HepG2 (cell line): ENCODE measurements at regions not wholly inside any gene's neighbourhood (a gene's known extent, or its start where the extent isn't known, plus 50 kb on each side); places are given as distances from the start of the nearest gene placed in this dataset.

Source experiments
- ATAC-seq: fragments of 200-7000 bp; cut with Tn5 transposase; 3 replicates; pipeline ENCODE4 v1.9.1; 2020; ENCODE audit warnings: mild to moderate bottlenecking, moderate library complexity
- BruUV-seq: library from RNA; stranded (reverse); fragments of 400-500 nt; replicated peaks from 2 replicates; lab custom pipeline; 2021; lab: Mats Ljungman, UMichigan
- CTCF ChIA-PET: fragments of 300-600 bp; formaldehyde crosslinking; extraction: SDS; loops from one replicate; lab custom pipeline; 2021; ENCODE audit warnings: low total read pairs, inconsistent platforms, low intra/inter-chr PET ratio; lab: Yijun Ruan, JAX
- POLR2A ChIA-PET: fragments of 350-600 bp; sonication (Branson Sonifier 250); formaldehyde crosslinking; loops from one replicate; lab custom pipeline; 2020; ENCODE audit warnings: antibody characterized with exemption, inconsistent platforms; lab: Yijun Ruan, JAX
- DNase-seq: peaks from one replicate; pipeline ENCODE4 v3.0.0-alpha.2; 2015; ENCODE audit warnings: low spot score
- FAIRE-seq: peaks from 3 replicates; lab custom pipeline; 2011; peaks lifted over from hg19 to GRCh38; lab: Jason Lieb, UNC
- H2AFZ ChIP-seq: one replicate; pipeline ENCODE4 v1.6.1; 2011; ENCODE audit warnings: low read length, inconsistent platforms
- H3K27ac ChIP-seq: fragments of 300-600 bp; 3 replicates; pipeline ENCODE4 v1.8.0; 2011; ENCODE audit warnings: mixed run types, mild to moderate bottlenecking, mixed read lengths, low read length, inconsistent platforms; ENCODE audit not compliant: insufficient read depth; ENCODE audit errors: extremely low read length
- H3K27me3 ChIP-seq, 2 experiments: fragments of 200-600 bp in 1 of 2; 2 replicates in 1 of 2; 3 replicates in 1 of 2; pipeline versions ENCODE4 v1.6.0 to v1.8.0; 2011; ENCODE audit warnings: low read length in 2 of 2, mild to moderate bottlenecking in 2 of 2, moderate library complexity in 2 of 2, inconsistent platforms in 1 of 2; ENCODE audit not compliant: insufficient read depth in 2 of 2, control insufficient read depth in 1 of 2
- H3K36me3 ChIP-seq, 2 experiments: fragments of 200-600 bp in 1 of 2; replicated peaks in 1 of 2; 2 replicates in 1 of 2; 3 replicates in 1 of 2; pipeline versions ENCODE4 v1.5.1 to v1.8.0; 2011; ENCODE audit warnings: low read length in 2 of 2, inconsistent platforms in 1 of 2; ENCODE audit not compliant: insufficient read depth in 2 of 2, control insufficient read depth in 1 of 2
- H3K4me1 ChIP-seq: 2 replicates; pipeline ENCODE4 v1.5.1; 2012; ENCODE audit warnings: low read length, inconsistent platforms; ENCODE audit not compliant: insufficient read depth
- H3K4me2 ChIP-seq: 2 replicates; pipeline ENCODE4 v1.6.0; 2011; ENCODE audit warnings: low read depth, low read length, inconsistent platforms
- H3K4me3 ChIP-seq, 3 experiments: fragments of 200-600 bp in 1 of 3; sonication (generic), shearing (Covaris generic) in 1 of 3; replicated peaks in 1 of 3; 2 replicates each; pipeline ENCODE4 v1.5.1; 2011 to 2016; ENCODE audit warnings: low read length in 3 of 3, inconsistent platforms in 2 of 3, low read depth in 2 of 3, mild to moderate bottlenecking in 2 of 3, control low read depth in 1 of 3, mixed read lengths in 1 of 3; ENCODE audit not compliant: insufficient read depth in 1 of 3
- H3K79me2 ChIP-seq: one replicate; pipeline ENCODE4 v1.6.1; 2011; ENCODE audit warnings: low read length, inconsistent platforms; ENCODE audit not compliant: insufficient read depth
- H3K9ac ChIP-seq: 2 replicates; pipeline ENCODE4 v1.6.0; 2011; ENCODE audit warnings: mild to moderate bottlenecking, low read depth, low read length, inconsistent platforms; ENCODE audit not compliant: insufficient read depth
- H3K9me3 ChIP-seq: 2 replicates; pipeline ENCODE4 v1.5.1; 2012; ENCODE audit warnings: mild to moderate bottlenecking, low read length
- H4K20me1 ChIP-seq: 2 replicates; pipeline ENCODE4 v1.6.0; 2011; ENCODE audit warnings: inconsistent platforms, mild to moderate bottlenecking, low read length, moderate library complexity; ENCODE audit not compliant: insufficient read depth
- ARNT ChIP-seq: fragments of 450-650 bp; IDR thresholded peaks from 2 replicates; pipeline ENCODE4 v1.6.1; 2017
- BHLHE40 ChIP-seq: IDR thresholded peaks from 2 replicates; pipeline ENCODE4 v1.6.1; 2011; ENCODE audit warnings: low read length, improper control_type of control experiment
- BORCS8-MEF2B ChIP-seq: sonication (generic); formaldehyde crosslinking; IDR thresholded peaks from 2 replicates; pipeline ENCODE4 v1.8.0; 2022; ENCODE audit warnings: mild to moderate bottlenecking, missing genetic modification reagents
- GPN1 ChIP-seq: sonication (generic); formaldehyde crosslinking; IDR thresholded peaks from 2 replicates; pipeline ENCODE4 v1.5.1; 2020; ENCODE audit warnings: missing genetic modification reagents, borderline replicate concordance
- PHF5A ChIP-seq: IDR thresholded peaks from one replicate; pipeline ENCODE4 v1.6.1; 2018; ENCODE audit warnings: low read depth, missing genetic modification reagents; ENCODE audit not compliant: unreplicated experiment
- POLR2AphosphoS5 ChIP-seq: IDR thresholded peaks from 2 replicates; pipeline ENCODE4 v1.6.1; 2012; ENCODE audit warnings: low read depth, low read length
- TRIM24 ChIP-seq: sonication (generic); formaldehyde crosslinking; IDR thresholded peaks from 2 replicates; pipeline ENCODE4 v1.8.0; 2022; ENCODE audit warnings: mild to moderate bottlenecking, missing genetic modification reagents
- ZFX ChIP-seq: sonication (generic); formaldehyde crosslinking; IDR thresholded peaks from 2 replicates; pipeline ENCODE4 v1.4.0; 2020; ENCODE audit warnings: mild to moderate bottlenecking, low read depth, missing genetic modification reagents, moderate library complexity
- ZNF136 ChIP-seq: sonication (generic); formaldehyde crosslinking; IDR thresholded peaks from 2 replicates; pipeline ENCODE4 v1.8.1; 2022; ENCODE audit warnings: low read depth, mild to moderate bottlenecking, moderate library complexity, missing genetic modification reagents
- ZNF775 ChIP-seq: sonication (generic); formaldehyde crosslinking; IDR thresholded peaks from 2 replicates; pipeline ENCODE4 v1.4.0; 2020; ENCODE audit warnings: missing genetic modification reagents, mild to moderate bottlenecking, moderate library complexity, borderline replicate concordance
- WGBS: methylation state at CpG from one replicate; pipeline ENCODE4 v1.1.6; 2017; ENCODE audit warnings: low lambda C conversion rate; 5-methylcytosine and 5-hydroxymethylcytosine counted together
- in situ Hi-C: cut with HindIII; loops from 2 replicates; pipeline ENCODE4 v1.10.0; 2017; ENCODE audit warnings: low pct_unique_long_range_greater_than_20kb; ENCODE audit not compliant: extremely low pct_ligation_motif_present
- intact Hi-C: fragments of 100-400 bp; cut with micrococcal nuclease; formaldehyde crosslinking; loops from one replicate; pipeline ENCODE4 v1.10.0; 2022; ENCODE audit not compliant: unreplicated experiment
- TF ChIP-seq, protein P1 (sequence below), 2 experiments: sonication (generic) in 1 of 2; formaldehyde crosslinking in 1 of 2; IDR thresholded peaks; 2 replicates each; pipeline versions ENCODE4 v1.5.1 to v1.6.1; 2011 to 2020; ENCODE audit warnings: borderline replicate concordance in 1 of 2, low read depth in 1 of 2, low read length in 1 of 2, mild to moderate bottlenecking in 1 of 2, missing genetic modification reagents in 1 of 2, moderate library complexity in 1 of 2

- ChIA-PET CTCF (no interaction called here), POLR2A (no interaction called here)
- FAIRE-seq (no peak), DNase-seq (no peak), ATAC-seq (no peak)
- Histone ChIP-seq H3K27ac (no peak overlapping the region), H2AFZ (no peak overlapping the region), H3K4me2 (no peak overlapping the region), H3K36me3 (no peaks in the 10 kb centered on the region), H3K27me3 (peaks cover 0 to 5% of the 10 kb centered on the region in 2 experiments; a peak in 1 of 5 replicates), H3K79me2 (no peaks in the 10 kb centered on the region), H3K9me3 (peaks cover 6% of the 10 kb centered on the region), H3K4me3 (no peak overlapping the region), H3K4me1 (no peaks in the 10 kb centered on the region; the same call in 1 of the 2 replicates), H4K20me1 (no peaks in the 10 kb centered on the region), H3K9ac (no peak overlapping the region)
- in situ Hi-C loops (no loop called here), intact Hi-C loops (no loop called here)
- no peak for TF ChIP-seq BORCS8-MEF2B
- no peak for TF ChIP-seq TRIM24 (CRISPR knock-in tag)
- no peak for TF ChIP-seq ARNT
- TF ChIP-seq, protein P1, sequence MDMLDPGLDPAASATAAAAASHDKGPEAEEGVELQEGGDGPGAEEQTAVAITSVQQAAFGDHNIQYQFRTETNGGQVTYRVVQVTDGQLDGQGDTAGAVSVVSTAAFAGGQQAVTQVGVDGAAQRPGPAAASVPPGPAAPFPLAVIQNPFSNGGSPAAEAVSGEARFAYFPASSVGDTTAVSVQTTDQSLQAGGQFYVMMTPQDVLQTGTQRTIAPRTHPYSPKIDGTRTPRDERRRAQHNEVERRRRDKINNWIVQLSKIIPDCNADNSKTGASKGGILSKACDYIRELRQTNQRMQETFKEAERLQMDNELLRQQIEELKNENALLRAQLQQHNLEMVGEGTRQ (IDR thresholded peaks at IDR 0.05; ENCODE audit: low read depth, low read length) = no peak
- TF ChIP-seq, protein P1 (CRISPR knock-in tag; IDR thresholded peaks at IDR 0.05; ENCODE audit: borderline replicate concordance) = no peak
- no peak for TF ChIP-seq BHLHE40
- 8% methylated on average over 5 of the region's 5 CpGs for WGBS
- BruUV-seq = no TSS peak
Observed at GRCh38 chr10:29205787-29206186, 83.1 kb upstream of the LYZL1 start.

GRCh38 chr10:29208845-29209244, 80.0 kb upstream of the LYZL1 start:
- intact Hi-C loops = no loop called here
- H3K9me3 ChIP-seq = peaks cover 6% of the 10 kb centered on the region
- BruUV-seq = no TSS peak
- H3K79me2 ChIP-seq = no peaks in the 10 kb centered on the region
- no peak overlapping the region for H3K9ac ChIP-seq
- ATAC-seq (no peak), DNase-seq (no peak), FAIRE-seq (no peak)
- WGBS = 5% methylated on average over 2 of the region's 2 CpGs
- in situ Hi-C loops = no loop called here
- no peaks in the 10 kb centered on the region for H3K36me3 ChIP-seq
- ChIA-PET POLR2A (no interaction called here), CTCF (no interaction called here)
- H3K4me2 ChIP-seq = no peak overlapping the region
- H3K4me3 ChIP-seq = no peak overlapping the region
- no peaks in the 10 kb centered on the region for H4K20me1 ChIP-seq
- TF ChIP-seq POLR2AphosphoS5 = no peak
- TF ChIP-seq ZNF775 (CRISPR knock-in tag) = no peak
- no peak for TF ChIP-seq ZNF136 (CRISPR knock-in tag)
- TF ChIP-seq ZFX = no peak
- TF ChIP-seq GPN1 (CRISPR knock-in tag) = no peak
- no peak for TF ChIP-seq PHF5A (CRISPR knock-in tag)
- no peak overlapping the region for H3K27ac ChIP-seq
- no peak overlapping the region for H2AFZ ChIP-seq
- no peaks in the 10 kb centered on the region; the same call in 1 of the 2 replicates for H3K4me1 ChIP-seq
- H3K27me3 ChIP-seq = peaks cover 0 to 5% of the 10 kb centered on the region in 2 experiments; a peak in 1 of 5 replicates
